ENCODE measurements at regions not wholly inside any gene's neighbourhood (a gene's known extent, or its start where the extent isn't known, plus 50 kb on each side); places are given as distances from the start of the nearest gene placed in this dataset.

DNA sequence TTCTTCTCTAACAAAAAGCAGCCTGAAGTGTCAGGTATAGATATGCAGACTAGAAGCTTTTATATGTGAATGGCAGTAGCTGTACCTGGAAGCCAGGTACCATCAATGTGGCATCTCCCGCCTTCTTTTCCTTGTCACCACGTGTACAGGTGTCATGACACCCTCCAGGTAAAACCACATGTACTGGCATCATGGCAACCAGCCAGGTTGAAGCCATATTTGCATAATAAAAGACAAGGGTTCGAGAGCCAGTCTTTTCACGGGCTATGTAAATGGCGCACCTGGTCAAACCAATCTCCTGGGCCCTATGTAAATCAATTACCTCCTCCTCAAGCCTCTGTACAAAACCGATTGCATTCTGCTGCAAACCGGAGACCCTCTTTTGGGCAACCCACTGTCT lies 541.3 kb downstream of the CDH11 start:
- no peak for TF ChIP-seq CTCF (optimal IDR thresholded peaks at IDR 0.05 in 1 of 3, IDR thresholded peaks at IDR 0.05 in 1 of 3, conservative IDR thresholded peaks at IDR 0.05 in 1 of 3; ENCODE audit: extremely low read depth in 1 of 3, insufficient read depth in 2 of 3, low read length in 3 of 3)
- no peak for TF ChIP-seq EZH2 (IDR thresholded peaks at IDR 0.05; ENCODE audit: low read length)

Data from keratinocyte (primary cell).